ENCODE measurements at regions not wholly inside any gene's neighbourhood (a gene's known extent, or its start where the extent isn't known, plus 50 kb on each side); places are given as distances from the start of the nearest gene placed in this dataset.
A peak's percentile ranks its signal among the peaks of the same experiment; 100 is the strongest.

DNA sequence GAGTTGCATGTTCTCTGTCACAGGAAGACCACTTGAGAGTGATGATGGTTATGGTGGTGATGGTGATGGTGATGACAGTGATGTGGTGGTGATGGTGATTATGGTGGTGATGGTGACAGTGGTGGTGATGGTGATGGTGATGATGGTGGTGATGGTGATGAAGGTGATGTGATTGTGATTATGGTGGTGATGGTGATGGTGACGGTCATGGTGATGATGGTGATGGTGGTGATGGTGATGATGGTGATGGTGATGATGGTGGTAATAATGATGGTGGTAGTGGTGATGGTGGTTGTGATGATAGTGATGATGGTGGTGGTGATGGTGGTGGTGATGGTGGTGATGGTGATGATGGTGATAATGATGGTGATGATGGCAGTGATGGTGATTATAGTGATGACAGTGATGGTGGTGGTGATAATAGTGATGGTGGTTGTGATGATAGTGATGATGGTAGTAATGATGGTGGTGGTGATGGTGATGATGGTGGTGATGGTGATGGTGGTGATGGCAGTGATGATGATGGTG, 93.7 kb downstream of the ASB1 start:
- TF ChIP-seq CTCF (IDR thresholded peaks at IDR 0.05; ENCODE audit: extremely low read depth, insufficient read depth, missing control alignments): no peak
- no peak for DNase-seq (ENCODE audit: low spot score)
- in situ Hi-C loops (cut with MboI; ENCODE audit: low pct_unique_long_range_greater_than_20kb, low sequenced_read_pairs, unreplicated experiment): no loop called here

GRCh38 chr2:238521002-238521401, 94.3 kb downstream of the ASB1 start:
- in situ Hi-C loops (cut with MboI; ENCODE audit: low pct_unique_long_range_greater_than_20kb, low sequenced_read_pairs, unreplicated experiment): no loop called here
- TF ChIP-seq CTCF (IDR thresholded peaks at IDR 0.05; ENCODE audit: extremely low read depth, insufficient read depth, missing control alignments): no peak
- no peak for DNase-seq (ENCODE audit: low spot score)

DNA sequence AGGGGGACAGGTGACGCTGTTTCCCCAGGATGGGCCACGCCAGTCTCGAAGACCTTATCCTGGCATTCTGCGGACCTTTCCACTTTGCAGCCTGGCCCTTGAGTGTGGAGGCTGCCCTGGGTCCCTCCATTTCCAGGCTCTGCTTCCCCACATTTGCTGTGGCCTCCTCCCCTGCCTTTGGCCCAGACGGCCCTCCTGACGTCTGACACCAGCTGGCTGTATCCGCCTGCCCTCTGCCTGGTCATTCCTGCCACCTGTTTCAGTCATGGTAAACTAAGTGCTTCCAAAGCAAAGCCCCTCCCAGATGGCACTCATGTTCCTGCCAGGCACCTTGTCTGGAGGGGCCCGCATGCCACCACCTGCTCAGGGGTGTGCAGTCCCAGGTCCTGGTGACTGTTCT, 95.1 kb downstream of the ASB1 start:
- TF ChIP-seq CTCF (IDR thresholded peaks at IDR 0.05; ENCODE audit: extremely low read depth, insufficient read depth, missing control alignments): no peak
- DNase-seq (ENCODE audit: low spot score): no peak
- in situ Hi-C loops (cut with MboI; ENCODE audit: low pct_unique_long_range_greater_than_20kb, low sequenced_read_pairs, unreplicated experiment): no loop called here

DNA sequence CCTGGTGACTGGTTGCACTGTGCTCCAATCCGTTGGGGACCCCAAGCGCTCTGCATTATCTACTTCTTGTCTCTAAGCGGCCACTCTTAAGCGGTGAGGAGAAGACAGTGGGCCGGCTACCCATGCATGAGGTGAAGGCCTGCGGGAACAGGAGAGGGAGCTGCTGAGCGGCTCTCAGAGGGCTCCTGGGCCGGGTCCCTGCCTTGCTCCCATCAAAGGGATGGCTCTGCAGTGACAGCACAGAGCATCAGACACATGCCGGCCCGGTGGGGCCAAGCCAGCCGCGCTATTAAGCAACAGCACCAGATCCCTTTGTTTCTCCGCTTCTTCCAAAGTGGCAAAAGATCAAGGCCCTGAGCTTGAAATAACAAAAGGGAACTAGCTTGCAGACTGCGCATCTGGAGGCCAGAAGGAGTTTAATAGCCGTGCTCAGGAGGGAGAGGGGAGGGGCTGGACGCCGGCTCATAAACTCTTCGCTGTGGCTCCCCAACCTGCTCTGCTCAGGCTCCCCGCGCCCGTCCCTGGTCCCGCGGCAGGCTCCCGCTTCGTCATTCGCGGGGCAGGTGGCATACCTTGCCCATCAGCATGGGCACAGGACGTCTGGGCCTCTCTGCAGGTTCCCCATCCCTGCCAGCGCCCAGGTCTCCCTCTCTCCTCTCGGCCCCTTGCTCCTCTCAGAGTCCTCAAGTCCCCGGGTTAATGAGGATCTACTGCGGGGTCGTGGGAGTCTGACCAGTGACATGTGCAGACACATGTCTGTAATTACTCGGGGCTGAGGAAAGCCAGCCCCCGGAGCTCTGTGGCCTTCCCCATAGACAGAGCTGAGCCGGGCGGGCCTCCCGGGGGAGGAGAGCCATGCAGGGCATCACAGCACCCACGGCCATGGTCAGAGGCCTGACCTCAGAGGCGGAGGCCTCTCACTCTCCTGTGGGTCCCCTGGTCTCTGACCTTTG, 96.7 kb downstream of the ASB1 start:
- TF ChIP-seq CTCF (IDR thresholded peaks at IDR 0.05; ENCODE audit: extremely low read depth, insufficient read depth, missing control alignments): no peak
- in situ Hi-C loops (cut with MboI; ENCODE audit: low pct_unique_long_range_greater_than_20kb, low sequenced_read_pairs, unreplicated experiment): no loop called here
- peak; percentile 4 for DNase-seq (ENCODE audit: low spot score)

DNA sequence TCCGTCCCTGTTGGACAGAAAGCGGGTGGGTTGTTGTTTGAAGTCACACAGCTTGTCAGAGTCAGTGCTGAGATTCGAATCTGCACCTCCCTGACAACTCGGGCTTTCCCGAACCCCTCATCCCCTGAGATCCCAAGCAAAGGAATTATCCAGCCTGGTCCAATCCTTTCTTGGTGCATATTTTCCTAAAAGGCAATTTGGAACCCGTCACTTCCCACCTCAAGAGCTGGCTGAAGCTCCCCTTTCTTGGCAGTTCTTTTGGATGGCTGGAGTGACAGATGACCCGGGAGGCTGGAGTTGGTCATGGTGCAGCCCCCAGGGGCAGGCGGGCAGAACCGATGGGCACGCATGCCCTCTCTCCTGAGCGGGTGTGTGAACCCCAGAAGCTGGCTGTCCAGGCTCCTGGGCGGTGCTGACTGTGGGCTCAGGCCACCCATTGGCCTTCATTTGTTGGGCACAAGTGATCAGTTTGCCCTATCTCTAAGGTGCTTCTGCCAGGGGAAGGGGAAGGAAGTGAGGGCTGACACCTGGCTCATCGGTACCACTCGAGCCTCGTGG, 97.8 kb downstream of the ASB1 start:
- in situ Hi-C loops (cut with MboI; ENCODE audit: low pct_unique_long_range_greater_than_20kb, low sequenced_read_pairs, unreplicated experiment): no loop called here
- TF ChIP-seq CTCF (IDR thresholded peaks at IDR 0.05; ENCODE audit: extremely low read depth, insufficient read depth, missing control alignments): no peak
- DNase-seq (ENCODE audit: low spot score): no peak

DNA sequence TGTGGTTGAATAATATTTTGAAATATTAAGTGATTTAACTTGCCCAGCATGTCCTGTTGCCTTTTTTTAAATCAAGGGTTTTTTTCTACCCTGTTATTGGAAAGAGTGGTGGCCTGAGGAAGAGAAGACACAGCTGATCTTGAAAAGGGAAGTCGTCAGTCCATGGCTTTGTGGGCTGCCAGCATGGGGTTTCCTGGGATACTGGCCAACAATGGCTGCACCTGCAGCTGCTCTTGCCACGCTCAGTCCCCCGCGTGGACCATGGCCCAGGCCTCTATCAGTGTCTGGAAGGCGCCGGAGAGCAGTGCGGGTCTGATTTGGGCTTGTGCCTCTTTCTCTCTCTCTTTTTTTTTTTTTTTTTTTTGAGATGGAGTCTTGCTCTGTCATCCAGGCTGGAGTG, 99.3 kb downstream of the ASB1 start:
- DNase-seq (ENCODE audit: low spot score): peak; percentile 4
- no peak for TF ChIP-seq CTCF (IDR thresholded peaks at IDR 0.05; ENCODE audit: extremely low read depth, insufficient read depth, missing control alignments)
- in situ Hi-C loops (cut with MboI; ENCODE audit: low pct_unique_long_range_greater_than_20kb, low sequenced_read_pairs, unreplicated experiment): no loop called here
